ENCODE measurements at regions not wholly inside any gene's neighbourhood (a gene's known extent, or its start where the extent isn't known, plus 50 kb on each side); places are given as distances from the start of the nearest gene placed in this dataset.

DNA sequence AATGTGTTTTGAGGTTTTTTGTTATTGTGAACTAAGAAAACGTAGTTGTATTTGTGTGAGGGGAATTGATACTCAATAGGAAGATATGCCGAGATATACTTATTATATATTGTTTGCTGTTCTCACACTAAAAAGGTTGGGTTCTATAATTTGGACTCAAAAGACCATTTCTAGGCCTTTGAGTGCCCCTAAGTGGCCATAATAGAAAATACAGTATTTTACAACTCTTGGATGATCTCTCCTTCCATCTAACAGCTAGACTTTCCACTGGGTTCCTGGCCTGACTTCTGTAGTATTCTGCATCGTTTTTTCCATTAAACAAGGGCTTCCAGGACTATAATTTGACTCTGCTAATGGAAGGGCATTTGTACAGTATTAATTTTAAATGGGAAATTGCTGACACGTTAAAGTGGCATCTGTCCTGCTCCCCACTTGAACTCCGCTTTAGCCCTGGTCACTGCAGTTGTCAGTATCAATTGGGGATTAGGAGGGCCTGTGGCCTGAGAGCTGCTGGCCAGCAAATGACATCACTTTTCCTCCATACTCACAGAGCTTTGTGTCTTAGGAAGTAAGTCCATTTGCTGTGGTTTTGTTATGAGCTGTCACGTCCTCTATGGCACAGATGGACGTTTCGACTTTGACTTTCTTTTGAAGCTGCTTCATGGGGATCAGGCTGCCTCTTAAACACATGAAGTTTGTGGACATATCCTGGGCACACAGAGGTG, 176.9 kb downstream of the SLIT2 start:
- Histone ChIP-seq H3K27ac (ENCODE audit: low read depth, low read length) (no peak overlapping the region), H3K9me3 (ENCODE audit: insufficient read depth, low read length) (no peaks in the 10 kb centered on the region), H3K27me3 (ENCODE audit: low read length) (no peaks in the 10 kb centered on the region), H3K79me2 (ENCODE audit: insufficient read depth, low read length) (no peaks in the 10 kb centered on the region), H3K36me3 (ENCODE audit: low read length) (no peaks in the 10 kb centered on the region), H3K4me3 (ENCODE audit: insufficient read depth, low read length, poor library complexity, severe bottlenecking) (no peak overlapping the region), H4K20me1 (ENCODE audit: low read depth, low read length) (no peaks in the 10 kb centered on the region), H3K4me2 (ENCODE audit: low read depth, low read length, poor library complexity, severe bottlenecking) (no peak overlapping the region), H3K9ac (ENCODE audit: low read length) (no peak overlapping the region), H3F3A (ENCODE audit: insufficient read depth) (no peaks in the 10 kb centered on the region), H2AFZ (ENCODE audit: low read depth, low read length, severe bottlenecking) (no peak overlapping the region), H3K9me2 (replicated peaks; ENCODE audit: insufficient read depth, low read length) (no peaks in the 10 kb centered on the region)
- TF ChIP-seq EZH2phosphoT487 (conservative IDR thresholded peaks at IDR 0.05; ENCODE audit: low read length), result no peak
- TF ChIP-seq, protein P1, sequence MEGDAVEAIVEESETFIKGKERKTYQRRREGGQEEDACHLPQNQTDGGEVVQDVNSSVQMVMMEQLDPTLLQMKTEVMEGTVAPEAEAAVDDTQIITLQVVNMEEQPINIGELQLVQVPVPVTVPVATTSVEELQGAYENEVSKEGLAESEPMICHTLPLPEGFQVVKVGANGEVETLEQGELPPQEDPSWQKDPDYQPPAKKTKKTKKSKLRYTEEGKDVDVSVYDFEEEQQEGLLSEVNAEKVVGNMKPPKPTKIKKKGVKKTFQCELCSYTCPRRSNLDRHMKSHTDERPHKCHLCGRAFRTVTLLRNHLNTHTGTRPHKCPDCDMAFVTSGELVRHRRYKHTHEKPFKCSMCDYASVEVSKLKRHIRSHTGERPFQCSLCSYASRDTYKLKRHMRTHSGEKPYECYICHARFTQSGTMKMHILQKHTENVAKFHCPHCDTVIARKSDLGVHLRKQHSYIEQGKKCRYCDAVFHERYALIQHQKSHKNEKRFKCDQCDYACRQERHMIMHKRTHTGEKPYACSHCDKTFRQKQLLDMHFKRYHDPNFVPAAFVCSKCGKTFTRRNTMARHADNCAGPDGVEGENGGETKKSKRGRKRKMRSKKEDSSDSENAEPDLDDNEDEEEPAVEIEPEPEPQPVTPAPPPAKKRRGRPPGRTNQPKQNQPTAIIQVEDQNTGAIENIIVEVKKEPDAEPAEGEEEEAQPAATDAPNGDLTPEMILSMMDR (IDR thresholded peaks at IDR 0.05; ENCODE audit: insufficient read depth, low read length, poor library complexity, severe bottlenecking), result no peak

DNA sequence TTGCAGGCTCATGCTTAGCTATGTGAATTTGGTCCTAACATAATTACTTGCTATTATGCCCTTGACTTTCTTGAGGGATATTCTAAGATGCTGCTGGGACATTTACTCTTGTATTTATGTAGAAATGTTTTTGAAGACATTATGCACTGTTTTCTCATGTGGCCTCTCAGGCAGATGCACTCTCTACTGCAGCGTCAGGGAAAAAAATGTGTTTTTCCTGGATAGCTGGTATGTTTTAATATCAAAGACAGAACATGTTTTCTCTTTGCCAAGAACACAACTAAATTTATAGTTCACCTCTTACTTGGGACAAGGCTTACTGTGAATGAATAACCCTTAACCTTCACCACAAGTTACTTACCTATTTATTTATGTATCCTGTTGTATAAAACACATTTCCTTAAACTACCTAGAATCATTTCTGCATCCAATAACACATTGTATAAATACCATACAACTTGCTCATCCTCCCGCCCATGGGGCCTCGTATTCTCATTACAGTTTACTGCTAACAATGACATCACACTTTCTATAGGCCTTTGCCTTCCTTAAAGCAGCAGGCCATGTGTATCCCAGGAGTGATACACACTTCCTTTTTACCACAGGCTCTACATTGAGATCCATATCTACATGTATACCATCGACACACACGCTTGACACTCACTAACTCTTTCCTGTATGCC, 178.7 kb downstream of the SLIT2 start:
- Histone ChIP-seq H3K27me3 (ENCODE audit: low read length) (no peaks in the 10 kb centered on the region), H3K9me3 (ENCODE audit: insufficient read depth, low read length) (no peaks in the 10 kb centered on the region), H3K9ac (ENCODE audit: low read length) (no peak overlapping the region), H3K9me2 (replicated peaks; ENCODE audit: insufficient read depth, low read length) (no peaks in the 10 kb centered on the region), H3K4me3 (ENCODE audit: insufficient read depth, low read length, poor library complexity, severe bottlenecking) (no peak overlapping the region), H3K36me3 (ENCODE audit: low read length) (no peaks in the 10 kb centered on the region), H2AFZ (ENCODE audit: low read depth, low read length, severe bottlenecking) (no peak overlapping the region), H3F3A (ENCODE audit: insufficient read depth) (no peaks in the 10 kb centered on the region), H3K79me2 (ENCODE audit: insufficient read depth, low read length) (no peaks in the 10 kb centered on the region), H4K20me1 (ENCODE audit: low read depth, low read length) (no peaks in the 10 kb centered on the region), H3K4me2 (ENCODE audit: low read depth, low read length, poor library complexity, severe bottlenecking) (no peak overlapping the region), H3K27ac (ENCODE audit: low read depth, low read length) (no peak overlapping the region)
- TF ChIP-seq EZH2phosphoT487 (conservative IDR thresholded peaks at IDR 0.05; ENCODE audit: low read length), result no peak
- TF ChIP-seq, protein P1 (IDR thresholded peaks at IDR 0.05; ENCODE audit: insufficient read depth, low read length, poor library complexity, severe bottlenecking), result no peak

DNA sequence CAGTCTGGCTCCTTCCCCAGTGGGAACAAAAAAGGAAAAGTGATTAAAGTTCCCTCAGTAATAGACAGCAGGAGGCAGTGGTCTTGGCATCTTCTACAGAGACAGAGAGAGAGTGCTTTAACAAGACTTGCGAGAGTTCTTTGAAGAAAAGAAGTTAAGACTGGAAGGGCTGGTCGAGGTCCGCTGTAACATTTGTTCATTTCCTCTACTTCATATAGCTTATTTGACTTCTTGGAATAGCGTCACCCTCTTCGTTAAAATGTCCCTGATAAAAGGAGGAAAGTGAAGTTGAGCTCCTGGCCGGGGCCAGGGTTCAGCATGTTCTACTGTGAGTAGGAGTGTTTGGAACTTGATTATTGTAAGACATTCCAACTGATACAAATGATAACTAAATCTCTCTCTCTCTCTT, 179.8 kb downstream of the SLIT2 start:
- Histone ChIP-seq H2AFZ (ENCODE audit: low read depth, low read length, severe bottlenecking) (no peak overlapping the region), H3K79me2 (ENCODE audit: insufficient read depth, low read length) (no peaks in the 10 kb centered on the region), H3K9me3 (ENCODE audit: insufficient read depth, low read length) (no peaks in the 10 kb centered on the region), H3F3A (ENCODE audit: insufficient read depth) (no peaks in the 10 kb centered on the region), H3K4me3 (ENCODE audit: insufficient read depth, low read length, poor library complexity, severe bottlenecking) (no peak overlapping the region), H3K4me2 (ENCODE audit: low read depth, low read length, poor library complexity, severe bottlenecking) (no peak overlapping the region), H3K9ac (ENCODE audit: low read length) (no peak overlapping the region), H3K9me2 (replicated peaks; ENCODE audit: insufficient read depth, low read length) (no peaks in the 10 kb centered on the region), H3K27me3 (ENCODE audit: low read length) (no peaks in the 10 kb centered on the region), H3K27ac (ENCODE audit: low read depth, low read length) (no peak overlapping the region), H3K36me3 (ENCODE audit: low read length) (no peaks in the 10 kb centered on the region), H4K20me1 (ENCODE audit: low read depth, low read length) (no peaks in the 10 kb centered on the region)
- TF ChIP-seq EZH2phosphoT487 (conservative IDR thresholded peaks at IDR 0.05; ENCODE audit: low read length), result no peak
- TF ChIP-seq, protein P1 (IDR thresholded peaks at IDR 0.05; ENCODE audit: insufficient read depth, low read length, poor library complexity, severe bottlenecking), result no peak
